Left lobe of liver (tissue), 2 donors: ENCODE measurements at regions not wholly inside any gene's neighbourhood (a gene's known extent, or its start where the extent isn't known, plus 50 kb on each side); places are given as distances from the start of the nearest gene placed in this dataset.

Experiments
- ATAC-seq: fragments of 200-7000 bp; cut with Tn5 transposase; one replicate; pipeline ENCODE4 v1.9.1; 2020; ENCODE audit warnings: mild to moderate bottlenecking, moderate library complexity
- DNase-seq: peaks from one replicate; pipeline ENCODE4 v3.0.0-alpha.2; 2020; ENCODE audit warnings: low spot score
- donor health status: DM: no; HTN: no; CAD: no; lungs with moderate emphysema.
- donor health status: DM: no; HTN: yes; CAD: no.

DNA sequence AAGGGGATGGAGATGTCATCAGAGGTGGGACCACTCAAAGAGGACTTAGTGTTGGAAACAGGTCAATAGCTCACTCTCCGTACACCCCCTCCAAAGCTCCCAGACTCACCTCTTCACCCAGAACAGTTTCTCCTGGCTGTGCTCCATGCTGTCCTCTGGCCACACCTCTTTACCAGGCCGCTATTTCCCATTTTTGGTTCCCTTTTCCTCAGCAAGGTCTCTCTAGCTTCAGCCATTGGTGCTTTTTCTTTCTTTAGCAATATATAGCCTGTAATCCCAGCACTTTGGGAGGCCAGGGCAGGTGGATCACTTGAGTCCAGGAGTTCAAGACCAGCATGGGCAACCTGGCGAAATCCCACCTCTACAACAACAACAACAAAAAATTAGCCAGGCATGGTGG, 123.6 kb upstream of the SMAD3 start:
- ATAC-seq (no peak), DNase-seq (peak; percentile 29)

- no peak for ATAC-seq
- DNase-seq, result no peak
These were observed 122.6 kb upstream of the SMAD3 start for GRCh38 chr15:66942649-66943390.

DNA sequence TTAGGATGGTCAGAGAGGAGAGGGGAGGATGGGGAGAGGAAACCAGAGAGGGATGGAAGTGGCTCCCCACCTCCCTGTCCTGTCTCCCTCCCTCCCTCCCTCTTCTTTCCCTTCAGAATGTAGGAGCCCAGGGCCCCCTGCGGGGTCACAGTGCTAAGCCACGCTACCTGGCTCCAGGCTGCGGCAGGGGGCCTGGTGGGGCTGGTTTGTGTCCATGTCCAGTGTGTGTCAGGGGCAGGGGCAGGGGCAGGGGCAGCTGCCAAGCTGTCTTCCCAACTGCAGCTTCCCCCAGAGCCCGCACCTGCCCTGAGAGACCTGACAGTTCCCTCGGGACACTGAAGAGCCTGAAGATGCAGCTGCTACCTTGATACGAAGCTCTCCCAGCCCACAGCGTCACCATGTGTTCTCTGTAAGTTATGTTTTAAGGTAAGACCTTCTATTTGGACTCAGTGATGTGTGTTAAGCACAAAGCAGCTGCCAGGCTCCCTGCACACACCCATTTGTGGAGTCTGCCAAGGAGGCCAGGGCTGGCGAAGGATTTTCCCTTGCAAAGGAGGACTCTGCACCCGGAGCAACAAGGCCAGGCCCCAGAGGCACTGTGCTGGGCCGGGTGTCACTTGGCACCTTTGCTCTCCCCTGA, 121.8 kb upstream of the SMAD3 start:
- ATAC-seq (peak; percentile 8), DNase-seq (no peak)

DNA sequence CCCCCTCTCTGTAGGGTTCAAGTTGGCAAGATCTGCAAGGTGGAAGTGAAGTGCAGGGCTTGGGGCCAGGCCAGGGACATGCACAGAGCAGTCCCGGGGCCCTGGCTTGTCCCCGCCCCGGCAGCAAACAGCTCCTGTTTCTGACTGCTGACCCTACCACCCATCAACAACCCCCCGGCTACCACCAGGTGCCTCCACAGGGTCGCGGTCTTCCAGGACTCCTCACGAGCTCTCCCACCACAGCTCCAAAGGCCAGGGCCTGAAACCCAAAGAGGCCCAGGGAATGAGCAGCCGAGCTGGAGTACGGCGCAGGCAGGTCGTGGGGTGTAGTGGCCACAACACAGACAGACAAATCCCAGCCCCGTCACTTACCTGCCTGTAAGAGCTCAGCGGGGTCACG, 121.3 kb upstream of the SMAD3 start:
- no peak for DNase-seq

GRCh38 chr15:66945286-66945685, 120.1 kb upstream of the SMAD3 start:
- no peak for DNase-seq

More for the DNA sequence above, 121.3 kb upstream of the SMAD3 start:
- ATAC-seq, result no peak

DNA sequence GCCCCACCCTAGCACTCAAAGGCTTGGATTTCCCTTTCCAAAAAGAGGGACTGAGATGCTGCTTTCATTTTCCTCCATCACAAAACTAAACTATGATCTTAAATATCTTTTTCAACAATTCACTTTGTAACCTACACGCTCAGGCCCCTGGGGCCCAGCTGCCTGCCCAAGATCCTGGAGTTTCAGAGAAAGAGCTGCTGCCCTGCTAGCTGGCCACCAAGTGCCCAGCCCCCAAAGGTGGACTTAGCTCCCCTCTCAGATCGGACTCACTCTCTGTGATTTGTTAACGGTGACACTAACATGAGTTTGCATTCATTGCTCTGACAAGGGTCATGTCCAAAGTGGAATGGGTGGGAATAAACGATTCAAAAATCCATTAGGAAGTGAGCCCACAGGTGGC, 119.6 kb upstream of the SMAD3 start:
- ATAC-seq, result peak; percentile 44
- DNase-seq, result no peak

More at GRCh38 chr15:66945286-66945685, 120.1 kb upstream of the SMAD3 start:
- no peak for ATAC-seq

DNA sequence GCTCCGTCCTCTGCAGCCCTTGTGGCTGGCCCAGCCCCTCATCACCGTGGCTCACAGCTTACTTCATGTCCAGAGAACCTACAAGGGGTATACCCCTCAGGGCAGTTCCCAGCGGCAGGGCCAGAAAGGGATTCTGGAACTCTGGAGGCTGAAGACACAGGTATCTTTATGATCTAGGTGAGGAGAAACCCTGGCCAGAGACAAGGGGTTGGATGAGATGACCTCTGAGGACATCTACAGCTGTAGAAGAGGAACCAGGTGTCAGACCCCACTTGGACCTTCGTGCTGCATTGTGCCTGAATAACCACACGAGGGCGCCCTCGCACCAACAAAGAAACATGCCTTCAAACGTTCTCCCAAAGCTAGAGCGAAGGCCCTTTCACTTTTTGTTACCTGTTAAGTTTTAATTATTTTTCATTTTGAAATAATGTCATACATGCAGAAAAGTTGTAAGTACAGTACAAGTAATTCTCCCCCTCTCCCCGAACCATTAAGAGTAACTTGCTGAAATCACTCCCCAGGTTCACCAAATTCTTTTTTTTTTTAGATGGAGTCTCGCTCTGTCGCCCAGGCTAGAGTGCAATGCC, 118.7 kb upstream of the SMAD3 start:
- peak; percentile 95 for ATAC-seq
- peak; percentile 75 for DNase-seq

- no peak for ATAC-seq
- DNase-seq, result no peak
These were observed 117.9 kb upstream of the SMAD3 start for GRCh38 chr15:66947471-66947870.

DNA sequence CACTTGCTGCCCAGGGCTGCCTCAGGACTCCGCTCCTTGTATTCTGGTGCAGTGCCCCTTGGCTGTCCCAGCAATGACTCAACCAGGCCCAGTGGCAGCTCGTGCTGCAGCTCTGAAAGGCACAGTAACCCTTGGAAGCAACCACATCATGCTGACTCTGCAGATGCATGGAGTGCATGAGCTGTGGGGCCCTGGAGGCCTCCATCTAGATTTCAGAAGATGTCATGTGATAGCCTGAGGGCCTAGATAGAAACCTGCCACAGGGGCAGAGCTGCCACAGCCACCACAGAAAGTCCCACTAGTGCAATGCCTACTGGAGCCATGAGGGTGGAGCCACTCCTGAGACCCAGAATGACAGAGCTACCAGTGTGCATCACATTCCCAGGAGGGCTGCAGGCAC, 117.1 kb upstream of the SMAD3 start:
- ATAC-seq, result no peak
- no peak for DNase-seq

DNA sequence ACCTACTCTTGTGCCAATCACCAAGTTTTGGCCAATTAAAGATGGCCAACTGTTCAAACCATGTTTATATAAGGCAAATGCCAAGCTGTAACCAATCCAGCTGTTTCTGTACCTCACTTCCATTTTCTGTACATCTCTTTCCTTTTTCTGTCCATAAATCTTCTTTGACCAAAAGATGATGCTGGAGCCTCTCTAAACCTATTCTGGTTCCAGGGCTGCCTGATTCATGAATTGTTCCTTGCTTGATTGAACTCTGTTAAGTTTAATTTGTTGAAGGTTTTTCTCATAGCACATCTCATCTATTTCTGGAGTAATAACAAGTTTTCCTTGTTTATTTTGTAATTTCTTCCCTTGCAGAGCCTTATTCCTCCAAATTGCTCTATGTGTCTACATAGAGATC, 115.3 kb upstream of the SMAD3 start:
- ATAC-seq (no peak), DNase-seq (no peak)

- DNase-seq (no peak), ATAC-seq (no peak)
These were observed 113.7 kb upstream of the SMAD3 start for GRCh38 chr15:66951531-66952320.

DNA sequence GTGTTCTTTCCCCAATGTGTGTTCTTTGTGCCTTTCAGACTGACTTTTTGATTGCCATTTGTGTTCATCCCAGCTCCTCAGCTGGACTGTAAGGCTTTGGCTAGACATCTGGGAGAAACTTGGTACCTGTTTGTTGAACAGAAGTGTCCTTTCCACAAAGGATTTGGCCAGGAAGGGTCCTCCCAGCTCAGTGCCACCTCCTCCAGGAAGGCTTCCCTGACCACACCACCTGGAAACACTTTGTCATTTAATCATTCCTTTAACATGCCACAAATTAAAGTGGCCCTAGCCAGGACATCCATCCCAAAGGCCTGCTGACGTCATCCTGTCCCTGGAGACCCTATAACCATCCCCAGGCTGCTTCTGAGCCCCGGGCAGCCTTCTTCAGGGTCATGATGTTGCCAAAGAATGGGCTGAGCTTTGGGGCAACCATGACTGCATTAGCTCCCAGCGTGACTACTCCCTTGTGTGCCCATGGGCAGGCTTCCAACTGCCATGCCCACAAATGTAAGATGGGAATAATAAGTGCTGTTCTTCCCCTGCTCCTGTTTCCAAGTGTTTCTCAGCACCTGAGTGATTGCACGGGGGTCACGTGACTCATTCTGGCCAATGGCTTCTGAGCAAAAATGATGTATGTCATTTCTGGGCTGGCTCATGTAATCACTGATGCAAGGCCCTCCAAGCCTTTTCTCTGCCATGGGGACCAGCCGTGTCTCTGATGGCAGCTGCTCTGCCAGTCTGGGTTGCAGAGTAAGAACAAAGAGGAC, 112.5 kb upstream of the SMAD3 start:
- DNase-seq, result no peak
- no peak for ATAC-seq

DNA sequence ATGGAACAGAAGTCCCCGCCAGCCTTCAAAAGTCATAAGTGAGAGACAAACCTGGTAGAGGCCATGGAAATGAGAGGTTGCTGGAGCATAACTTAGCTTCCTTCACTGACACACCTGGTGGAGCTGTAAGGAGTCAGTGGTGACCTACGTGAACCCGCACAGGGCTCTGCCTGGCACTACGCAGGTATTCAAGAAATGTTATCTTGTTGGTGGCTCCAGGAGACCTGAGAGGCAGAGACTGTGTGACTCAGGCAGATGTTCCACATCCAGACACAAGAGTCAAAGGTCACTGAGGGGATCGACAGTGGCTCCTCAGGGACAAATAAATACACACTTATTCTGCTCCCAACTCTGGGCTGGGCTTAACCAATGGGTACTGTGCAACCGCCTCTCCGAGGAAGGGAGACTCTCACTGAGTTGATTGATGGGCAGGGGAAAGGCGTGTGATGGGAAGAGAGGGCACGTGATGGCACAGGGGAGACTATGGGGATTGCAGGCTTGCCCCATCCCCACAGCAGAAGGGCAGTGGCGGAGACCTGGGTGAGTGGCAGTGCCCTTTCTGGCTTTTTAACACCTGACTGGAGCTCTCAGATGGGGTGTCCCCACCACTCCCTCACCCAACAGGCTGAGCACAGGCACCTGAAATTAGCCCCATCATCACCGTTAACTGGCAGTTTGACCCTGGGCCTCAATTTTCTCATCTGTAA, 111.7 kb upstream of the SMAD3 start:
- DNase-seq (no peak), ATAC-seq (no peak)

- DNase-seq (no peak), ATAC-seq (no peak)
These were observed 110.8 kb upstream of the SMAD3 start for GRCh38 chr15:66954601-66955000.

DNA sequence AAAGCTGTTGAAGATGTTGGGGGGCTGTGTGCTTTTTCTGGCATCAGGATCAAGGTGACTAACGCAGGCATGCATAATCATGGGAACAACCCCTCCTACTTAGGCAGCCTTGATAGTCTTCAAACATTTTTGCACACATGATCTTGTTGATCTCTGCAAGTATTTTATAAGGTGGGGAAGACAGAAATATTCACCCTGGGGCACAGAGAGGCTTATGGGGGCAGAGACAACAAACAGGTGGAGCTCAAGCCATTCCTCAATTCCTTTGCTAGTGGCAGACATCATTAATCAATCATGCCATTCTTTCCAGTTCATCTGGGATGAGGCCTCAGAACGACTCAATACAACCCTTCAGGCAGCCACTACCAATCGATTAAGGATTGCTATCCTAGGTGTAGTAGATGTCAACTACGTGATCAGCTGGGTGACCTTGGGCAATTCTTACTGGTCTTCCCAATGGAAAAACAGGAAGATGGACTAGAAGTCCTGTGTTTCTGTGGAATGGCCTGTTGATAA, 110.3 kb upstream of the SMAD3 start:
- DNase-seq (no peak), ATAC-seq (no peak)

GRCh38 chr15:66955871-66956585, 109.4 kb upstream of the SMAD3 start:
- DNase-seq (no peak), ATAC-seq (no peak)

DNA sequence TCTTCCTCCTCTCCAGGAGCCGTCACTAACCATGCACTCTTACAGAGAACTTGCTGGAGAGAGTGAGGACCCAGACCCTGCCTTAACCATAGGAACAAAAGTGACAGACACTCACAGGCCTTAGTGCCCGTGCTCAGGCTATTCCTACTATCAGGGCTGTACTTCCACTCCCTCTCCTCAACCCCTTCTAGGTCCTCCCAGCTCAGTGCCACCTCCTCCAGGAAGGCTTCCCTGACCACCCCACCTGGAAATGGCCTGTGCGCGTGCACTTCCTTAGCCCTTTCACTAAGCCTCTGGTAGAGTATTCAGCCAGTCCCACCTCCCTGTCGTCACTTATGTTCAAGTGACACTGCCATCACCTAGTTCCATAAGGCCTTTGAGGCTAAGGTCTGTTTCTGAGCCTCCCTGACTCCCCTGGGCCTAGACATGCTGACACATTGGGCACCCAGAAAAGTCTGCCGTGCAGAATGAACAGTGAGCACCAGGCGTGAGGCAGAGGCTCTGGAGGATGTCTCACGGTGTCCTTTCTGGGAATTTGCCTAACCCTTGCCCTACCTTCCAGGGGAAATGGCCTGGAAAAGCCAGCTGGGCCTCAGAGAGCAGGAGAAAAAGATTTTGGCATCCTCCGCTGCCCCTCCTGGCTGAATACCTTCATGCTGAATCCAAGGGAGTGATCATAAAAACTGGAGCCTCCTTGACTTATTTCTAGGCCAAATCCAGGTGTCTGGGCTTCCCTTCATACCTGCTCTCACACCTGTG, 108.6 kb upstream of the SMAD3 start:
- no peak for DNase-seq
- ATAC-seq, result no peak

DNA sequence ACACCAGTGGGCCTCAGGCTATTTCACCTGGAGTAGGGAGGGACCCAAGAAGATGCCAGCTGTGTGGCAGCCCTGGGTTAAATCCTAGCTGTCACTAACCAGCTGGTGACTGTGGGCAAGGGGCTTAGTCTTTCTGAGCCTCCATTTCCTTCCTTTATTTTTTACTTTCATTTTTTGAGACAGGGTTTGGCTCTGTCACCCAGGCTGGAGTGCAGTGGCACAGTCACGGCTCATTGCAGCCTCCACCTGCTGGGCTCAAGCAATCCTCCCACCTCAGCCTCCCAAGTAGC, 108.0 kb upstream of the SMAD3 start:
- ATAC-seq, result no peak
- DNase-seq, result no peak

DNA sequence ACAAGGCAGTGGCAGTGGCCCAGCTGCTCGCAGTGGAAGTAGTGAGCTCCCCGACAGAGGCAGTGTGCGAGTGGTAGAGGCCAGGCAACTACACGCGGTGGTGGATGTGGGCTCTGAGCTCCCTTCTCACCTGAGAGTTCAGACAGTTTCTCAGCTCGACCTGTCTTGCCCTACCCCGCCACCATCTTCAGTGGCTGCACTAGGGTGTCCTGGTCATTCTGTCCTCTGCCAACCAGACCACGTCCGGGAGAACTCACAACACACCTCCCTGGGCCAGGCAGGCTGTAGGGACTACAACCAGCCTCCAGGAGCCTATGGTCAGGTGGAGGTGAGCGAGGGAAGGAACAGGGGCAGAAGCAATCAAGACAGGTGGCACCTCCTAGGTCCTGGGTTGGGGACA, 106.3 kb upstream of the SMAD3 start:
- DNase-seq (no peak), ATAC-seq (no peak)
